A673 (cell line): ENCODE measurements at regions not wholly inside any gene's neighbourhood (a gene's known extent, or its start where the extent isn't known, plus 50 kb on each side); places are given as distances from the start of the nearest gene placed in this dataset.

Experiments used
- BruUV-seq: library from RNA; stranded (reverse); fragments of 400-500 nt; replicated peaks from 2 replicates; lab custom pipeline; 2021; lab: Mats Ljungman, UMichigan
- CTCF ChIA-PET: fragments of 300-600 bp; sonication (Branson Sonifier 250); formaldehyde crosslinking; loops from one replicate; lab custom pipeline; 2022; ENCODE audit warnings: antibody characterized with exemption; lab: Charles Lee
- POLR2A ChIA-PET: fragments of 300-600 bp; sonication (Branson Sonifier 250); formaldehyde crosslinking; loops from one replicate; lab custom pipeline; 2022; ENCODE audit warnings: antibody characterized with exemption; ENCODE audit not compliant: low non-redundant PET; lab: Charles Lee
- DNase-seq: peaks from one replicate; pipeline ENCODE4 v3.0.0-alpha.2; 2015; ENCODE audit warnings: low spot score
- H3K27ac ChIP-seq: fragments of 200-600 bp; sonication (generic); 2 replicates; pipeline ENCODE4 v1.5.1; 2016; ENCODE audit warnings: mixed run types, low read depth, mild to moderate bottlenecking, mixed read lengths, antibody characterized with exemption, low read length; ENCODE audit not compliant: poor library complexity, severe bottlenecking
- H3K27me3 ChIP-seq: fragments of 200-600 bp; sonication (generic); replicated peaks from 2 replicates; pipeline ENCODE4 v1.6.1; 2017; ENCODE audit warnings: mixed run types, low read depth, mild to moderate bottlenecking, mixed read lengths, antibody characterized with exemption, low read length; ENCODE audit not compliant: insufficient read depth, poor library complexity
- H3K36me3 ChIP-seq: fragments of 200-600 bp; sonication (generic); 2 replicates; pipeline ENCODE4 v1.6.1; 2016; ENCODE audit warnings: mixed run types, mild to moderate bottlenecking, mixed read lengths, antibody characterized with exemption, low read length; ENCODE audit not compliant: insufficient read depth, poor library complexity, severe bottlenecking
- H3K4me1 ChIP-seq: fragments of 200-600 bp; sonication (generic); 2 replicates; pipeline ENCODE4 v1.6.1; 2017; ENCODE audit warnings: mixed run types, mild to moderate bottlenecking, mixed read lengths, antibody characterized with exemption, low read length; ENCODE audit not compliant: insufficient read depth, poor library complexity, severe bottlenecking
- H3K4me3 ChIP-seq: fragments of 200-600 bp; sonication (generic); 2 replicates; pipeline ENCODE4 v1.5.1; 2016; ENCODE audit warnings: low read depth, mixed run types, mild to moderate bottlenecking, mixed read lengths, low read length; ENCODE audit not compliant: poor library complexity, severe bottlenecking
- H3K9me3 ChIP-seq: fragments of 200-600 bp; sonication (generic); 2 replicates; pipeline ENCODE4 v1.6.1; 2016; ENCODE audit warnings: mixed run types, low read depth, mild to moderate bottlenecking, mixed read lengths, antibody characterized with exemption, low read length; ENCODE audit not compliant: poor library complexity, severe bottlenecking
- EZH2 ChIP-seq: fragments of 200-600 bp; sonication (generic); IDR thresholded peaks from 2 replicates; pipeline ENCODE4 v1.6.1; 2017; ENCODE audit warnings: borderline replicate concordance, low read depth, mild to moderate bottlenecking, mixed read lengths, antibody characterized with exemption, low read length; ENCODE audit not compliant: poor library complexity, severe bottlenecking
- intact Hi-C: fragments of 100-400 bp; cut with micrococcal nuclease; formaldehyde crosslinking; loops from one replicate; pipeline ENCODE4 v1.10.0; 2022; ENCODE audit not compliant: unreplicated experiment
- TF ChIP-seq, protein P1 (sequence below): fragments of 300-800, 200-600 bp; sonication (generic); conservative IDR thresholded peaks from 2 replicates; pipeline ENCODE4 v1.5.1; 2017; ENCODE audit warnings: low read depth, mild to moderate bottlenecking, antibody characterized with exemption, low read length, moderate library complexity, mixed read lengths

DNA sequence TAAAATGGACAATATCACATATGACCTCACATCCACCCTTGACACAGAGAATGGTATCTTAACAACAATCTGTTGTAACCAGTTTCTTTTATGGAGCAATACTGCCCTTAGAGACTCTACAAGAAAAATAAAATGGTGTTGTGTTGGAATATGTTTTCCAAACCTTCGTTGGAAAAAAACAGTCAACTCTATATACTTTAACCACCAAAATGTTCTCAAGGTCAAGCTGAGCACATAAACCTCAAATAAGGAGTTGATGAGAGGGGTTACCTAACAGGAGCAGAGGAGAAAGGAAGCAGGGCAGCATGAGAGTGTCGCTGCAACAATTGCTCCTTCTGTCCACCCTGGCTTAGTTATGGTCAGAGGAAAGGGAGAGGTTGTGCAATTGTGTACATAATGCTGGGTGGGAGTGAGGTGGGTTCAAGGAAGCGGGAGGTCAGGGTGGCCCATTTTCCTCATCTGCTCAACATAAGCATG, 179.2 kb upstream of the BMP4 start:
- BruUV-seq = no TSS peak
- H3K9me3 ChIP-seq = no peaks in the 10 kb centered on the region
- TF ChIP-seq, protein P1, sequence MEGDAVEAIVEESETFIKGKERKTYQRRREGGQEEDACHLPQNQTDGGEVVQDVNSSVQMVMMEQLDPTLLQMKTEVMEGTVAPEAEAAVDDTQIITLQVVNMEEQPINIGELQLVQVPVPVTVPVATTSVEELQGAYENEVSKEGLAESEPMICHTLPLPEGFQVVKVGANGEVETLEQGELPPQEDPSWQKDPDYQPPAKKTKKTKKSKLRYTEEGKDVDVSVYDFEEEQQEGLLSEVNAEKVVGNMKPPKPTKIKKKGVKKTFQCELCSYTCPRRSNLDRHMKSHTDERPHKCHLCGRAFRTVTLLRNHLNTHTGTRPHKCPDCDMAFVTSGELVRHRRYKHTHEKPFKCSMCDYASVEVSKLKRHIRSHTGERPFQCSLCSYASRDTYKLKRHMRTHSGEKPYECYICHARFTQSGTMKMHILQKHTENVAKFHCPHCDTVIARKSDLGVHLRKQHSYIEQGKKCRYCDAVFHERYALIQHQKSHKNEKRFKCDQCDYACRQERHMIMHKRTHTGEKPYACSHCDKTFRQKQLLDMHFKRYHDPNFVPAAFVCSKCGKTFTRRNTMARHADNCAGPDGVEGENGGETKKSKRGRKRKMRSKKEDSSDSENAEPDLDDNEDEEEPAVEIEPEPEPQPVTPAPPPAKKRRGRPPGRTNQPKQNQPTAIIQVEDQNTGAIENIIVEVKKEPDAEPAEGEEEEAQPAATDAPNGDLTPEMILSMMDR = no peak
- no peak for TF ChIP-seq EZH2
- H3K4me1 ChIP-seq = no peaks in the 10 kb centered on the region
- DNase-seq = no peak
- intact Hi-C loops = no loop called here
- no peak overlapping the region for H3K27ac ChIP-seq
- no peaks in the 10 kb centered on the region for H3K36me3 ChIP-seq
- no peak overlapping the region for H3K4me3 ChIP-seq
- no peaks in the 10 kb centered on the region for H3K27me3 ChIP-seq
- CTCF ChIA-PET = no interaction called here
- POLR2A ChIA-PET = no interaction called here

DNA sequence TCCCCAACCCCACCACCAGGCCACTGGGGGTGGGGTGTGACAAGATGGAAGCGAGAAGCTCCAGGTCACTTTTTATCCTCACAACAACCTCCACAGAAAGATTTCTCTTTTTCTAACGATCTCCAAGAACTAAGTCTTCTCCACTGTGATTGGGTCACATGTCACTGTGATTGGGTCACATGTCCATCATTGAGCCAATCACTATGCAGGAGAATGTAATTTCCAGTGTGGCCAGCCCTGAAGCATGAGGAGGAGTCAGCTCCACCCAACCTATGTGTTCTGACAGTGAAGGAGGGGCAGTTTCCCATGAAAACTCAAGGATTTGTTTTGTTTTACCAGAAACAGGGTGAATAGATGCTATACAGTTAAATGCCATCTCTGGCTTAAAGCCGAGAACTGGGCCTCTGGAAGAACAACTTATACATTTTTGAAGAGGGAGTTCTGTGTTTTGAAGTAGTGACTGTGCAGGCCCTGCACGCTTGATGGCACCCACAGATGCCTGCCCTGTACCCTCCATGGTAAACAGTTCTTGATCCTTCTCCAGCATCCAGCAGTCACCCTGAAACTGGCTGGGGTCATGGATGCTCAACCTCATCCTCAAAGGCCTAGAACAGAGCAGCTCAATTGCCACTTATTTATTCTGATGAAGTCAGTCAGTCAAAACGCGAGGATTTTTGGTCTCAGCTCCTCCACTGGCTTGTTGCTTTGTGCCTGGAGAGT, 180.4 kb upstream of the BMP4 start:
- DNase-seq = no peak
- ChIA-PET CTCF (no interaction called here), POLR2A (no interaction called here)
- H3K27ac ChIP-seq = no peak overlapping the region
- no peaks in the 10 kb centered on the region for H3K9me3 ChIP-seq
- H3K27me3 ChIP-seq = no peaks in the 10 kb centered on the region
- TF ChIP-seq, protein P1 = no peak
- TF ChIP-seq EZH2 = no peak
- no peak overlapping the region for H3K4me3 ChIP-seq
- no peaks in the 10 kb centered on the region for H3K36me3 ChIP-seq
- no peaks in the 10 kb centered on the region for H3K4me1 ChIP-seq
- BruUV-seq = no TSS peak
- intact Hi-C loops = no loop called here

DNA sequence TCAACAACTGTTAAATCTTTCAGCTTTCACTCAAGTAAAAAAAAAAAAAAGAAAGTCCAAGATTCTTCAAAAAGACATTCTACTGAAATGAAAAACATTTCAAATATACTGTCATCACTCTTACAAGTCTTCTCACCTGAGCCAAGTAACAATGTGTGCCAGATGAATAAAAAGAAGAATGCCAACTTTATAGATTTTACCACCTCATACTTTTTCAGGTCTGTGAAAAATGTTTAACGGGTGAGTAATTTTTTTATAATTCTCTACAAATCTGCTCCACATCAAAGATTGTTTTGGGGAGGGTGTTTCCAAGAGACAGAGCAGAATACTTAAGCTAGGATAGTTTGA, 181.0 kb upstream of the BMP4 start:
- Histone ChIP-seq H3K4me1 (no peaks in the 10 kb centered on the region), H3K27me3 (no peaks in the 10 kb centered on the region), H3K36me3 (no peaks in the 10 kb centered on the region), H3K4me3 (no peak overlapping the region), H3K9me3 (no peaks in the 10 kb centered on the region), H3K27ac (no peak overlapping the region)
- ChIA-PET CTCF (no interaction called here), POLR2A (no interaction called here)
- DNase-seq = no peak
- intact Hi-C loops = no loop called here
- TF ChIP-seq, protein P1 = no peak
- TF ChIP-seq EZH2 = no peak
- BruUV-seq = no TSS peak
